HL-60 (cell line): ENCODE measurements at regions not wholly inside any gene's neighbourhood (a gene's known extent, or its start where the extent isn't known, plus 50 kb on each side); places are given as distances from the start of the nearest gene placed in this dataset.

Experiments used
- DNase-seq, 2 experiments: peaks; one replicate each; pipeline ENCODE4 v3.0.0-alpha.2; 2010 to 2020; ENCODE audit warnings: low read depth in 1 of 2, low spot score in 1 of 2
- H3K27ac ChIP-seq: fragments of 250-450 bp; sonication (Bioruptor Pico); replicated peaks from 2 replicates; pipeline ENCODE4 v1.5.1; 2020; ENCODE audit warnings: mild to moderate bottlenecking, moderate library complexity
- H3K27me3 ChIP-seq: fragments of 250-450 bp; sonication (Bioruptor Pico); 2 replicates; pipeline ENCODE4 v1.5.1; 2021; ENCODE audit warnings: mild to moderate bottlenecking, moderate library complexity; ENCODE audit not compliant: insufficient read depth, poor library complexity, severe bottlenecking
- H3K4me3 ChIP-seq: replicated peaks from 2 replicates; pipeline ENCODE4 v1.5.1; 2011; ENCODE audit warnings: mild to moderate bottlenecking, control low read depth, low read length; ENCODE audit not compliant: insufficient read depth
- GABPA ChIP-seq: IDR thresholded peaks from 2 replicates; pipeline ENCODE4 v1.6.1; 2012; ENCODE audit warnings: low read depth
- POLR2AphosphoS5 ChIP-seq: IDR thresholded peaks from 2 replicates; pipeline ENCODE4 v1.6.1; 2012; ENCODE audit warnings: low read depth
- SPI1 ChIP-seq: IDR thresholded peaks from 2 replicates; pipeline ENCODE4 v1.6.1; 2012; ENCODE audit warnings: low read depth, mild to moderate bottlenecking, borderline replicate concordance
- TF ChIP-seq, protein P1 (sequence below): IDR thresholded peaks from one replicate; pipeline ENCODE4 v1.5.1; 2011; ENCODE audit warnings: low read length, control low read depth, inconsistent platforms; ENCODE audit not compliant: insufficient read depth
- TF ChIP-seq, protein P2 (sequence below): IDR thresholded peaks from 2 replicates; pipeline ENCODE4 v1.6.1; 2012; ENCODE audit warnings: low read depth; ENCODE audit not compliant: insufficient replicate concordance

- Histone ChIP-seq H3K4me3 (no peak overlapping the region), H3K27ac (no peak overlapping the region), H3K27me3 (no peaks in the 10 kb centered on the region)
- no peak for TF ChIP-seq SPI1
- no peak for TF ChIP-seq GABPA
- TF ChIP-seq, protein P1, sequence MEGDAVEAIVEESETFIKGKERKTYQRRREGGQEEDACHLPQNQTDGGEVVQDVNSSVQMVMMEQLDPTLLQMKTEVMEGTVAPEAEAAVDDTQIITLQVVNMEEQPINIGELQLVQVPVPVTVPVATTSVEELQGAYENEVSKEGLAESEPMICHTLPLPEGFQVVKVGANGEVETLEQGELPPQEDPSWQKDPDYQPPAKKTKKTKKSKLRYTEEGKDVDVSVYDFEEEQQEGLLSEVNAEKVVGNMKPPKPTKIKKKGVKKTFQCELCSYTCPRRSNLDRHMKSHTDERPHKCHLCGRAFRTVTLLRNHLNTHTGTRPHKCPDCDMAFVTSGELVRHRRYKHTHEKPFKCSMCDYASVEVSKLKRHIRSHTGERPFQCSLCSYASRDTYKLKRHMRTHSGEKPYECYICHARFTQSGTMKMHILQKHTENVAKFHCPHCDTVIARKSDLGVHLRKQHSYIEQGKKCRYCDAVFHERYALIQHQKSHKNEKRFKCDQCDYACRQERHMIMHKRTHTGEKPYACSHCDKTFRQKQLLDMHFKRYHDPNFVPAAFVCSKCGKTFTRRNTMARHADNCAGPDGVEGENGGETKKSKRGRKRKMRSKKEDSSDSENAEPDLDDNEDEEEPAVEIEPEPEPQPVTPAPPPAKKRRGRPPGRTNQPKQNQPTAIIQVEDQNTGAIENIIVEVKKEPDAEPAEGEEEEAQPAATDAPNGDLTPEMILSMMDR: no peak
- TF ChIP-seq POLR2AphosphoS5: no peak
- TF ChIP-seq, protein P2, sequence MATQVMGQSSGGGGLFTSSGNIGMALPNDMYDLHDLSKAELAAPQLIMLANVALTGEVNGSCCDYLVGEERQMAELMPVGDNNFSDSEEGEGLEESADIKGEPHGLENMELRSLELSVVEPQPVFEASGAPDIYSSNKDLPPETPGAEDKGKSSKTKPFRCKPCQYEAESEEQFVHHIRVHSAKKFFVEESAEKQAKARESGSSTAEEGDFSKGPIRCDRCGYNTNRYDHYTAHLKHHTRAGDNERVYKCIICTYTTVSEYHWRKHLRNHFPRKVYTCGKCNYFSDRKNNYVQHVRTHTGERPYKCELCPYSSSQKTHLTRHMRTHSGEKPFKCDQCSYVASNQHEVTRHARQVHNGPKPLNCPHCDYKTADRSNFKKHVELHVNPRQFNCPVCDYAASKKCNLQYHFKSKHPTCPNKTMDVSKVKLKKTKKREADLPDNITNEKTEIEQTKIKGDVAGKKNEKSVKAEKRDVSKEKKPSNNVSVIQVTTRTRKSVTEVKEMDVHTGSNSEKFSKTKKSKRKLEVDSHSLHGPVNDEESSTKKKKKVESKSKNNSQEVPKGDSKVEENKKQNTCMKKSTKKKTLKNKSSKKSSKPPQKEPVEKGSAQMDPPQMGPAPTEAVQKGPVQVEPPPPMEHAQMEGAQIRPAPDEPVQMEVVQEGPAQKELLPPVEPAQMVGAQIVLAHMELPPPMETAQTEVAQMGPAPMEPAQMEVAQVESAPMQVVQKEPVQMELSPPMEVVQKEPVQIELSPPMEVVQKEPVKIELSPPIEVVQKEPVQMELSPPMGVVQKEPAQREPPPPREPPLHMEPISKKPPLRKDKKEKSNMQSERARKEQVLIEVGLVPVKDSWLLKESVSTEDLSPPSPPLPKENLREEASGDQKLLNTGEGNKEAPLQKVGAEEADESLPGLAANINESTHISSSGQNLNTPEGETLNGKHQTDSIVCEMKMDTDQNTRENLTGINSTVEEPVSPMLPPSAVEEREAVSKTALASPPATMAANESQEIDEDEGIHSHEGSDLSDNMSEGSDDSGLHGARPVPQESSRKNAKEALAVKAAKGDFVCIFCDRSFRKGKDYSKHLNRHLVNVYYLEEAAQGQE: no peak
- DNase-seq: no peak
Measured at GRCh38 chr16:79267781-79268180, 332.8 kb downstream of the MAF start.

- H3K4me3 ChIP-seq: no peak overlapping the region
- no peak for DNase-seq
- TF ChIP-seq, protein P1: no peak
- TF ChIP-seq SPI1 (no peak), POLR2AphosphoS5 (no peak), GABPA (no peak)
- TF ChIP-seq, protein P2: no peak
- no peaks in the 10 kb centered on the region for H3K27me3 ChIP-seq
- H3K27ac ChIP-seq: no peak overlapping the region
Measured at GRCh38 chr16:79267146-79267545, 333.4 kb downstream of the MAF start.

DNA sequence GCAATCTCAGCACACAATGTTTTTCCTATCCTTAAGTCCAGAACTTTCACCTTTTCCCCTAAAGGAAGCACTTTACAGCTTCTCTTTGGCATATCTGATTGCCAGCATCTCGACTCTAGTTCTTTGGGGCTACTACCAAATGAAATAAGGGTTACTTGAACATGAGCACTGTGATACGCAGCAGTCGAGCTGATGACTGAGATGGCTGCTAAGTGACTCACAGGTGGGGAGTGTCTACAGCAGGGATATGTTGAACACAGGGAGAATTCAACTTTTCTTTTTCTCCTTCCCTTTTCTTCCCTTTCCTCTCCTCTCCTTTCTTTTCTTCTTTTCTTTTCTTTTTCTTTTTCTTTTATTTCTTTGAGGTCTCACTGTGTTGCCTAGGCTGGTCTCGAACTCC is 334.8 kb downstream of the MAF start:
- Histone ChIP-seq H3K27me3 (no peaks in the 10 kb centered on the region), H3K4me3 (no peak overlapping the region), H3K27ac (no peak overlapping the region)
- no peak for DNase-seq
- TF ChIP-seq POLR2AphosphoS5 (no peak), GABPA (no peak), SPI1 (no peak)
- TF ChIP-seq, protein P1: no peak
- TF ChIP-seq, protein P2: no peak
